HepG2 (cell line): ENCODE measurements at regions not wholly inside any gene's neighbourhood (a gene's known extent, or its start where the extent isn't known, plus 50 kb on each side); places are given as distances from the start of the nearest gene placed in this dataset.

Experiments
- ATAC-seq: fragments of 200-7000 bp; cut with Tn5 transposase; 3 replicates; pipeline ENCODE4 v1.9.1; 2020; ENCODE audit warnings: mild to moderate bottlenecking, moderate library complexity
- BruUV-seq: library from RNA; stranded (reverse); fragments of 400-500 nt; replicated peaks from 2 replicates; lab custom pipeline; 2021; lab: Mats Ljungman, UMichigan
- CTCF ChIA-PET: fragments of 300-600 bp; formaldehyde crosslinking; extraction: SDS; loops from one replicate; lab custom pipeline; 2021; ENCODE audit warnings: low total read pairs, inconsistent platforms, low intra/inter-chr PET ratio; lab: Yijun Ruan, JAX
- POLR2A ChIA-PET: fragments of 350-600 bp; sonication (Branson Sonifier 250); formaldehyde crosslinking; loops from one replicate; lab custom pipeline; 2020; ENCODE audit warnings: antibody characterized with exemption, inconsistent platforms; lab: Yijun Ruan, JAX
- DNase-seq: peaks from one replicate; pipeline ENCODE4 v3.0.0-alpha.2; 2015; ENCODE audit warnings: low spot score
- FAIRE-seq: peaks from 3 replicates; lab custom pipeline; 2011; peaks lifted over from hg19 to GRCh38; lab: Jason Lieb, UNC
- H2AFZ ChIP-seq: one replicate; pipeline ENCODE4 v1.6.1; 2011; ENCODE audit warnings: low read length, inconsistent platforms
- H3K27ac ChIP-seq: fragments of 300-600 bp; 3 replicates; pipeline ENCODE4 v1.8.0; 2011; ENCODE audit warnings: mixed run types, mild to moderate bottlenecking, mixed read lengths, low read length, inconsistent platforms; ENCODE audit not compliant: insufficient read depth; ENCODE audit errors: extremely low read length
- H3K27me3 ChIP-seq, 2 experiments: fragments of 200-600 bp in 1 of 2; 2 replicates in 1 of 2; 3 replicates in 1 of 2; pipeline versions ENCODE4 v1.6.0 to v1.8.0; 2011; ENCODE audit warnings: low read length in 2 of 2, mild to moderate bottlenecking in 2 of 2, moderate library complexity in 2 of 2, inconsistent platforms in 1 of 2; ENCODE audit not compliant: insufficient read depth in 2 of 2, control insufficient read depth in 1 of 2
- H3K36me3 ChIP-seq, 2 experiments: fragments of 200-600 bp in 1 of 2; replicated peaks in 1 of 2; 2 replicates in 1 of 2; 3 replicates in 1 of 2; pipeline versions ENCODE4 v1.5.1 to v1.8.0; 2011; ENCODE audit warnings: low read length in 2 of 2, inconsistent platforms in 1 of 2; ENCODE audit not compliant: insufficient read depth in 2 of 2, control insufficient read depth in 1 of 2
- H3K4me1 ChIP-seq: 2 replicates; pipeline ENCODE4 v1.5.1; 2012; ENCODE audit warnings: low read length, inconsistent platforms; ENCODE audit not compliant: insufficient read depth
- H3K4me2 ChIP-seq: 2 replicates; pipeline ENCODE4 v1.6.0; 2011; ENCODE audit warnings: low read depth, low read length, inconsistent platforms
- H3K4me3 ChIP-seq, 3 experiments: fragments of 200-600 bp in 1 of 3; sonication (generic), shearing (Covaris generic) in 1 of 3; replicated peaks in 1 of 3; 2 replicates each; pipeline ENCODE4 v1.5.1; 2011 to 2016; ENCODE audit warnings: low read length in 3 of 3, inconsistent platforms in 2 of 3, low read depth in 2 of 3, mild to moderate bottlenecking in 2 of 3, control low read depth in 1 of 3, mixed read lengths in 1 of 3; ENCODE audit not compliant: insufficient read depth in 1 of 3
- H3K79me2 ChIP-seq: one replicate; pipeline ENCODE4 v1.6.1; 2011; ENCODE audit warnings: low read length, inconsistent platforms; ENCODE audit not compliant: insufficient read depth
- H3K9ac ChIP-seq: 2 replicates; pipeline ENCODE4 v1.6.0; 2011; ENCODE audit warnings: mild to moderate bottlenecking, low read depth, low read length, inconsistent platforms; ENCODE audit not compliant: insufficient read depth
- H3K9me3 ChIP-seq: 2 replicates; pipeline ENCODE4 v1.5.1; 2012; ENCODE audit warnings: mild to moderate bottlenecking, low read length
- H4K20me1 ChIP-seq: 2 replicates; pipeline ENCODE4 v1.6.0; 2011; ENCODE audit warnings: inconsistent platforms, mild to moderate bottlenecking, low read length, moderate library complexity; ENCODE audit not compliant: insufficient read depth
- ZNF407 ChIP-seq: sonication (generic); formaldehyde crosslinking; IDR thresholded peaks from one replicate; pipeline ENCODE4 v1.5.1; 2020; ENCODE audit warnings: mild to moderate bottlenecking, missing genetic modification reagents; ENCODE audit errors: not compliant biosample characterization
- WGBS: methylation state at CpG from one replicate; pipeline ENCODE4 v1.1.6; 2017; ENCODE audit warnings: low lambda C conversion rate; 5-methylcytosine and 5-hydroxymethylcytosine counted together
- in situ Hi-C: cut with HindIII; loops from 2 replicates; pipeline ENCODE4 v1.10.0; 2017; ENCODE audit warnings: low pct_unique_long_range_greater_than_20kb; ENCODE audit not compliant: extremely low pct_ligation_motif_present
- intact Hi-C: fragments of 100-400 bp; cut with micrococcal nuclease; formaldehyde crosslinking; loops from one replicate; pipeline ENCODE4 v1.10.0; 2022; ENCODE audit not compliant: unreplicated experiment

DNA sequence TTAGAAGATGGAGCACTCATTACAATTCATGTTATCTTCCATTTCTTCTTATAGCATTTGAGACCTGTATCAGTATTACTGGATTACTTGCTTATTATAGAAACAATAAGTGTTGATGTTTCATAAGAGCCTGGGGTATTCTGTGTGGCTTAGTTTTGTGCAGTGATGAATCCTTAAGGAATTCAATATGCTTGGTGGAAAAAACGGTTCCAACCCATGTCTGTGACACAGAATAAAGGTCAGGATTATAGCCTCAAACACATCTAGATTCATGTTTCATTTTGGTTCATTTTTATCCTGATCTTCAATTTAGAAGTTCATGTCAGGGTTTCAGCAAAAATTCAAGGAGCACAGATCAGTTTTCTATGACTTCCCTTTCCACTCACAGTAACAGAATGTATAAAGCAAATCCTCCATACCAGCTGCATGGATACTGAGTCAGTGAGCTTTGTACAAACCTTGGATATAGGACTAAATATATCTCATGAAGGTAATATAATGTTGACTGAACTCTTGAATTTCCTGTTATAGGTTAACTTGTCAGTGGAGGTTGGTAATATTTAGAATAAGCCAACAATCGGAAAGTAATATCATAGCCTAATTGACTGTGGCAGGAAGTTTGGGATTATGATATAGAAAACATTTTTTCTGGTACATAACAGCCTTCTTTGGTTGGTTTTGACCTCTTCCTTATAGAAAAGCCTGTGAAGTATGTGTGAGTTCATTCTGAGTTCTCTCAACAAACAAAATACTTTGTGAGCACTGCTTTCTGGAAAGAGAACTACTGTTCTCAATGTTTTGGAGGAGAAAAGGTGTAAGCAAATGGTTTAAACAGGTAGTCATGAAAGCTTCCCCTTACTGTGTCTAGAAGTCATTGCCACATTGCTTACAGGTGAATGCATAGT is 218.2 kb upstream of the TPM1 start:
- Histone ChIP-seq H4K20me1 (no peaks in the 10 kb centered on the region), H2AFZ (no peak overlapping the region), H3K27me3 (no peaks in the 10 kb centered on the region), H3K9me3 (no peaks in the 10 kb centered on the region), H3K9ac (no peak overlapping the region), H3K4me1 (peaks cover 73% of the 10 kb centered on the region), H3K4me2 (no peak overlapping the region), H3K36me3 (no peaks in the 10 kb centered on the region), H3K27ac (no peak overlapping the region), H3K79me2 (no peaks in the 10 kb centered on the region), H3K4me3 (no peak overlapping the region)
- whole genome bisulfite sequencing, result 86% methylated on average over 2 of the region's 2 CpGs
- ChIA-PET POLR2A (no interaction called here), CTCF (no interaction called here)
- no peak for ATAC-seq
- no peak for TF ChIP-seq ZNF407 (CRISPR knock-in tag)
- no peak for DNase-seq
- intact Hi-C loops (no loop called here), in situ Hi-C loops (no loop called here)
- FAIRE-seq, result no peak
- BruUV-seq, result no TSS peak
